GM12891 (cell line): ENCODE measurements at regions not wholly inside any gene's neighbourhood (a gene's known extent, or its start where the extent isn't known, plus 50 kb on each side); places are given as distances from the start of the nearest gene placed in this dataset.

Experiments used
- PAX5 ChIP-seq: IDR thresholded peaks from 2 replicates; pipeline ENCODE4 v1.6.1; 2011; ENCODE audit warnings: low read length, moderate library complexity, mild to moderate bottlenecking; ENCODE audit not compliant: insufficient read depth, severe bottlenecking
- POLR2A ChIP-seq: IDR thresholded peaks from 2 replicates; pipeline ENCODE4 v1.6.1; 2011; ENCODE audit warnings: low read depth, low read length, control low read depth
- POLR2AphosphoS5 ChIP-seq: IDR thresholded peaks from 2 replicates; pipeline ENCODE4 v1.6.1; 2011; ENCODE audit warnings: low read depth, low read length, control low read depth
- SPI1 ChIP-seq: IDR thresholded peaks from 2 replicates; pipeline ENCODE4 v1.6.1; 2011; ENCODE audit warnings: low read depth, low read length, control low read depth
- TAF1 ChIP-seq: IDR thresholded peaks from 2 replicates; pipeline ENCODE4 v1.6.1; 2011; ENCODE audit warnings: low read depth, low read length, control low read depth

DNA sequence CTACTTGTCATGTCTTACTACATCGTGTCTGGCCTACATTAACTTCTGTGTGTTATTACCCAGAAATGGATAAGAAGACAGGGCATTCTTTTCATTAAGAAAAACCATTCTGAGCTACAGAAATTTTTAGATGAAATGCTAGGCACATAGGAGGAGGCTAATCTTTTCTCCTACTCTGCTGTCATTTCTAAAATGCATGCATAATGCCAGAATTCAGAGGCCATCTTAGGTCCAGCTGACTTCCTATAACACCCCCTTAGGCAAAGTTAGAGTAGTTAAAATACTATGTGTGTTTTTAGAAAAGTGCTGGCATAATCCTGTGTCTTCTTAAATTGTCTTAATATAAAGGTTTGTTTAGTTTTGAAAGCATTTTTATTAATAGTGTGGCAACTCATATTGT is 352.6 kb downstream of the CSNK1G3 start:
- TF ChIP-seq POLR2A (no peak), POLR2AphosphoS5 (no peak), TAF1 (no peak), PAX5 (no peak), SPI1 (no peak)
